ENCODE measurements at regions not wholly inside any gene's neighbourhood (a gene's known extent, or its start where the extent isn't known, plus 50 kb on each side); places are given as distances from the start of the nearest gene placed in this dataset.

DNA sequence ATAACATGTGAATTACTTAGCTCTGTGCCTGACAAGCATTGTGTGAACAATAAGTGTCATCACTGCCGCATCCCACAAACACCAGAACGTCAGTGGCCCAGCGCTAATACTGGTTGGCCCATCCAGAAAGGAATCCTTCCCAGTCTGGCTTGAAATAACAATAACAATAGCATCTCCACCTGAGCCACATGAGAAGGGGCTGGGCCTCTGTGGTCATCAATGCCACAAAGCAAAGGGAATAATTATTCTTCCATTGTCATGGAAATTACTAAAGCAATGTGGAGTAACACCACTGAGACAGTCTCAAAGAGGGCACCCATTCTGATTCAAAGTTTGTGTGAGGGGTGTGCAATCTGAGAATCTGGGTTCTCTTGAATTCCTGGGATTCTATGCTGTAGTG is 105.7 kb upstream of the INHBA start:
- H3K27ac ChIP-seq: no peak overlapping the region

DNA sequence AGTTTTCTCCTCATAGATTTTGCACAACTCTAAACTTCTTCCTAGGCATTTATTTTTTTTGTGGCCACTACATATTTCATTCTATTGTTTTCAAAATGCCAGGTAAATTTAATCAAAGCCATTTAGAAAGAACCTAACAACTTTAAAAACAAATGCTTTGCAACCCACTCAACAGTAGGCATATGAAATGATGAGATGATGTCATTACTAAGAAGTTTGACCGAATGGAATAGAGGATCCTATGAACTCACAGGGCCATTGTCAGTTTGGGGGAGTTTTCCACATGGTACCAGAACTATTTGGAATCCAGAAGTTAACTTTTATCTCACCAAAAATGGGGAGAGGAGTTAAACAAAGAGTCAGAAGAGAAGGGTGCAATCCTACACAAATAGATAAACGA is 100.7 kb upstream of the INHBA start:
- H3K9me3 ChIP-seq (ENCODE audit: low read depth): no peaks in the 10 kb centered on the region
- TF ChIP-seq, protein P1, sequence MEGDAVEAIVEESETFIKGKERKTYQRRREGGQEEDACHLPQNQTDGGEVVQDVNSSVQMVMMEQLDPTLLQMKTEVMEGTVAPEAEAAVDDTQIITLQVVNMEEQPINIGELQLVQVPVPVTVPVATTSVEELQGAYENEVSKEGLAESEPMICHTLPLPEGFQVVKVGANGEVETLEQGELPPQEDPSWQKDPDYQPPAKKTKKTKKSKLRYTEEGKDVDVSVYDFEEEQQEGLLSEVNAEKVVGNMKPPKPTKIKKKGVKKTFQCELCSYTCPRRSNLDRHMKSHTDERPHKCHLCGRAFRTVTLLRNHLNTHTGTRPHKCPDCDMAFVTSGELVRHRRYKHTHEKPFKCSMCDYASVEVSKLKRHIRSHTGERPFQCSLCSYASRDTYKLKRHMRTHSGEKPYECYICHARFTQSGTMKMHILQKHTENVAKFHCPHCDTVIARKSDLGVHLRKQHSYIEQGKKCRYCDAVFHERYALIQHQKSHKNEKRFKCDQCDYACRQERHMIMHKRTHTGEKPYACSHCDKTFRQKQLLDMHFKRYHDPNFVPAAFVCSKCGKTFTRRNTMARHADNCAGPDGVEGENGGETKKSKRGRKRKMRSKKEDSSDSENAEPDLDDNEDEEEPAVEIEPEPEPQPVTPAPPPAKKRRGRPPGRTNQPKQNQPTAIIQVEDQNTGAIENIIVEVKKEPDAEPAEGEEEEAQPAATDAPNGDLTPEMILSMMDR (IDR thresholded peaks at IDR 0.05; ENCODE audit: low read depth, low read length): no peak
- DNase-seq (ENCODE audit: low read depth in 1 of 2, low spot score in 1 of 2): no peak

More for the DNA sequence above, 105.7 kb upstream of the INHBA start:
- TF ChIP-seq, protein P1 (IDR thresholded peaks at IDR 0.05; ENCODE audit: low read depth, low read length): no peak
- H3K9me3 ChIP-seq (ENCODE audit: low read depth): no peaks in the 10 kb centered on the region
- peaks cover 15% of the 10 kb centered on the region for H3K4me1 ChIP-seq (ENCODE audit: low read depth)
- no peak for DNase-seq (ENCODE audit: low read depth in 1 of 2, low spot score in 1 of 2)
- H3K27me3 ChIP-seq: no peaks in the 10 kb centered on the region
- H3K36me3 ChIP-seq: no peaks in the 10 kb centered on the region
- no peak overlapping the region for H3K4me3 ChIP-seq

DNA sequence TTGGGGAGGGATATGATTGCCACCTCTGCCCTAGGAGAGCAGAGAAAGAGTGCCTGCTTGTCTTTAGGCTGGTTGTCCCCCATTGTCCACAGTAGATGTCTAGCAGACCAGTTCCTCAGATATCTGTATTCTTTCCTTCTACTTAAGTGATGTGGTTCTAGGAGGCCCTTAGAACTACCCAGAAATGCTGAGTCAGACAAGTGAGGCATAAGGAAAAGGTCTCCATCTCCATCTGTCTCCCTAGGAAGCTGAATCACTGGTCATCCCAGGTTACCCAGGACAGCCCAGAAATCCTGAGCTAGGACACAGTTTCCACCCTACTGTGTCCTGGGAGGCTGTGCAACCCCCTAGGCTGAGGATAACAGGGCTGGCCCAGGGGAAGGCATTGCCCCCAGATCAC is 93.4 kb upstream of the INHBA start:
- TF ChIP-seq, protein P1 (IDR thresholded peaks at IDR 0.05; ENCODE audit: low read depth, low read length): no peak
- Histone ChIP-seq H3K36me3 (no peaks in the 10 kb centered on the region), H3K27ac (no peak overlapping the region), H3K4me1 (ENCODE audit: low read depth) (peaks cover 3% of the 10 kb centered on the region), H3K4me3 (no peak overlapping the region), H3K27me3 (no peaks in the 10 kb centered on the region), H3K9me3 (ENCODE audit: low read depth) (no peaks in the 10 kb centered on the region)
- DNase-seq (ENCODE audit: low read depth in 1 of 2, low spot score in 1 of 2): no peak

More for the DNA sequence above, 100.7 kb upstream of the INHBA start:
- H3K27ac ChIP-seq: no peak overlapping the region
- H3K36me3 ChIP-seq: no peaks in the 10 kb centered on the region
- peaks cover 5% of the 10 kb centered on the region for H3K4me1 ChIP-seq (ENCODE audit: low read depth)
- no peak overlapping the region for H3K4me3 ChIP-seq
- no peaks in the 10 kb centered on the region for H3K27me3 ChIP-seq

GRCh38 chr7:41795276-41795833 is 92.5 kb upstream of the INHBA start:
- H3K4me3 ChIP-seq: no peak overlapping the region
- TF ChIP-seq, protein P1 (IDR thresholded peaks at IDR 0.05; ENCODE audit: low read depth, low read length): no peak

GRCh38 chr7:41793556-41793955 is 90.7 kb upstream of the INHBA start:
- Histone ChIP-seq H3K36me3 (no peaks in the 10 kb centered on the region), H3K4me1 (ENCODE audit: low read depth) (peaks cover 3% of the 10 kb centered on the region), H3K27me3 (peaks cover 4% of the 10 kb centered on the region), H3K27ac (no peak overlapping the region), H3K4me3 (no peak overlapping the region), H3K9me3 (ENCODE audit: low read depth) (no peaks in the 10 kb centered on the region)
- TF ChIP-seq, protein P1 (IDR thresholded peaks at IDR 0.05; ENCODE audit: low read depth, low read length): no peak
- no peak for DNase-seq (ENCODE audit: low read depth in 1 of 2, low spot score in 1 of 2)

More at GRCh38 chr7:41795276-41795833, 92.5 kb upstream of the INHBA start:
- no peaks in the 10 kb centered on the region for H3K27me3 ChIP-seq
- H3K36me3 ChIP-seq: no peaks in the 10 kb centered on the region
- no peak for DNase-seq (ENCODE audit: low read depth in 1 of 2, low spot score in 1 of 2)
- H3K27ac ChIP-seq: no peak overlapping the region
- H3K4me1 ChIP-seq (ENCODE audit: low read depth): peaks cover 3% of the 10 kb centered on the region
- no peaks in the 10 kb centered on the region for H3K9me3 ChIP-seq (ENCODE audit: low read depth)

Data from cardiac muscle cell (in vitro differentiated cells and primary cell).